ENCODE measurements at regions not wholly inside any gene's neighbourhood (a gene's known extent, or its start where the extent isn't known, plus 50 kb on each side); places are given as distances from the start of the nearest gene placed in this dataset.
A peak's percentile ranks its signal among the peaks of the same experiment; 100 is the strongest.

DNA sequence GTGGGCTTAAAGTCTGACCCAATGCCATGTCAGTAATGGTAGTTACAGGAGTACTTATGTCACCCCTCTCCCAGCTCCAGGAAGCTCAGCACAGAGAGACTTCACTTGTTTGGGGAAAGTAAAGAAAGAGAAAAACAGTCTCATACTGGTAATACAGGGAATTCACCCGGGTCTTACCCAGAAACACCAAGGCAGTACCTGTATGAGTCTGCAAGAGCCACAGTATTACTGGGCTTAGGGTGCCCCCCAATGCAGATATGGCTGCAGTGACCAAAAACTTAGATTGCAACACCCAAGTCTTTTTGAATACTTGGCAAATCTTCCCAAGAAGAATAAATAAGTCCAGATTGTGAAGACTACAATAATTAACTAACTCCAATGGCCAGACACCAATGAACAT, 622.1 kb downstream of the IGSF11 start:
- no peak for DNase-seq

DNA sequence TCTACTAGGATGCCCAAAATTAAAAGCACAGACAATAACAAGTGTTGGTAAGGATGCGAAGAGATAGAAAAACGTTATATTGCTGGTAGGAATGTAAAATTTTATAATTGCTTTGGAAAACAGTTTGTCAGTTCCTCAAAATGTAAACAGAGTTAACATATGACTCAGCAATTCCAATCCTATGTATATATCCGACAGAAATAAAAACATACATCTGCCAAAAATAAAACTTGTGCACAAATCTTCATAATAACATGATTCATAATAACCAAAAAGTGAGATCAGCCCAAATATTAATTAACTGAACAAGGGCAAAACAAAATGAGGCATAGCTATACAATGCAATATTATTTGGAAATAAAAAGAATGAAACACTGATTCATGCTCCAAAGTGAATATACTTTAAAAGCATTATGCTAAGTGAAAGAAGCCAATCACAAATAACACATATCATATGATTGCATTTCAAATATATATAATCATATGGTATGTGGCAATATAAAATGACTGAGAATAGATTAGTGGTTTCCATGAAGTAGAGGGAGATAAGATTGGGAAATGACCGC, 609.3 kb downstream of the IGSF11 start:
- DNase-seq = no peak

DNA sequence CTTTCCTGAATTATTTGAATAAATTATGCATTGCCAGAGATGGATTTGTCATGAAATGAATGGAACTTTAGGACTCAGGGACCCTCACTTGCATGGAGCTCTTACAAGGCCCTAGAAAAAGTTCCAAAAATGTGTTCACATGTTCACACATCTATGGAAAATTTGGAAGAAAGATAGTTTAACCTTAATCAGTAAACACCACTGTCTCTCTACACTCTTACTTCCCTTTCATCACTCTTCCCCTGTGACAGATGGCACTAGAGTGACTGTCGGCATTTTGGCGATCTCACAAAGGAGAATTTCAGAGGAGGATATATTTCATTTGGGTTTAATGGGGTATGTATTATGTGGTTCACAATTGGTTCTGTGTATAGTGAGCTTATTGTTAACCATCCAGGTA, 600.8 kb downstream of the IGSF11 start:
- no peak for DNase-seq

DNA sequence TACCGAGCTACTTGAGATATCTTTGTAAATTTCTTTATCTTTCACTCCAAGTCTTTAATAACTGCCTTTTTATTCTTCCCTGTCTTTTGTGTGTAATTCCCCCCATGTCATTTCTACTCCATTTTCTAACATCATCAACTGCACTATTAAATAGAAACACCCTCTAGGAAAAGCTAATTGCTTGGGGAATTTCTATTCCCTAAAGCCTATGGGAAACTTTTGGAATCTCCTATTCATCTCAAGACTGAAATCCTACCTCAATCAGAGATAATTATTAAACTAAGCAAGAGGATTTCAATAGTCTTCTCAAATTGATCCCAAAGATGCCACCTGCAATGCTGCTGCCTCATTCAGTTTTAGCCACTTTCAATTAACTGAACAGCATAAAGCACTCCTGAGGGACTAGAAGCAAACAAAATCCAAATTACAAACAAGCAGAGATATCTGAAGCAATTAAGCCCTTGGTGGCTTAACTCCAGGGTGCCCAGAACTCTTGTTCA, 598.7 kb downstream of the IGSF11 start:
- no peak for DNase-seq

DNA sequence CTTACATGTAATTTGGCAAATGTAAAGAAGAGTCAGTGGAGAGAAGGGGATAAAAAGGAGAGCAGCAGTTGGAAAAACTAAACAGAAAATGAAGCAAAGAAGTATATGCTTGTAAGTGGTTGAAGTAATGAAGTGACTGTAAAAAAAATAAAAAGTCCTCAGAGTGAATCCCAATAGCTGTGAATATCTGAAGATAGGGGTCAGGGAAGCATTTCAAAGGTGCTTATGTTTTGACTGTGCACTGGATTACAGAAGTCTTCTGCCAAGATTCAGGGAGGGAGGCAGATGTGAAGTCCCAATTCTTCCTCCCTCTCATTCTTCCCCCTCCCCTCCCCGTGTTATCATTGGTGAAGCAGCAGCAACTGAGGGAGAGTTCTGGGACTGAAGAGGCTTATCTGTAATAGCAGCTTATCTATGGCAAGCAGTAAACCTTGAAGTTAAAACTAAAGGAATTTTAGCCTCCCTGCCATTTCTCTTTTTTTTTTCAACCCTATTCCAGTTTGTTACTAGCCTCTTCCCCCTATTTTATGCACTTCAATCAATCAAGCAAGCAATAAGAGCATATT, 597.9 kb downstream of the IGSF11 start:
- no peak for DNase-seq

DNA sequence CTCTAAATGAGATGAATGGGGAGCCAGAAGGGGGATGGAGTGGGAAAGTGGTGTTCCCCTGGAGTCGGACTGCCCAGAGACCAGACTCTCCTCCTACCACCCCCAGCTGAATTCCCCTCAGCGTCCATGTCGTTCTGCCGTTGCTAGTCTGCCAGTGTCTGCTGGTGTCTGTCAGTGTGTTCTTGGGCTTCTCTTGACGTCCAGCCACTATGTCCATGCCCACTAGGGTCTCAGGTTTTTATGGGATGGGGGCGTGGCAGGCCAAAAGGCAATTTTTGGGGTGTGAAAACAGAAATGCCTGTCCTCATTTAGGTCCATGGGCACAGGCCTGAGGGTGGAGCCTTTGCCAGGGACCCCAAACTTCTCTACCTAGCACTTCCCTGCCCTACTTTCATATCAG, 589.6 kb downstream of the IGSF11 start:
- DNase-seq = no peak

DNA sequence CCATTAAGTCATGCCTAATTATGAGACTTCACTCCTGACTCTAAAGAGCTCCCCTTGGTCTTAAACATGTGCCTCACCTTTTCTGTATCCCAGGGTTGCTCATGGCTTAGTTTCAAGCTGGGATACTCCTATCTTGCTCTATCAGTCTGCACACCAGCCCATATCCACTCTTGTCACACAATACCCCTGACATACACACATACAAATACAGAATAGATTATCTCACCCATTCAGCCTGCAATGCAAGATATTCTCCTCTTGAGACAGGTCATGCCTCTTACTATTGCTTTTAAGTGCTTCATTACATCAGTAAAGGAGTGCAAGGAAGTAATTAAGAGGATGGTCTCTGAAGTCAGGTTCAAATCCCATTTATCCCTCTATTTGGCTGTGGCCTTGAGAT, 587.3 kb downstream of the IGSF11 start:
- DNase-seq = no peak

DNA sequence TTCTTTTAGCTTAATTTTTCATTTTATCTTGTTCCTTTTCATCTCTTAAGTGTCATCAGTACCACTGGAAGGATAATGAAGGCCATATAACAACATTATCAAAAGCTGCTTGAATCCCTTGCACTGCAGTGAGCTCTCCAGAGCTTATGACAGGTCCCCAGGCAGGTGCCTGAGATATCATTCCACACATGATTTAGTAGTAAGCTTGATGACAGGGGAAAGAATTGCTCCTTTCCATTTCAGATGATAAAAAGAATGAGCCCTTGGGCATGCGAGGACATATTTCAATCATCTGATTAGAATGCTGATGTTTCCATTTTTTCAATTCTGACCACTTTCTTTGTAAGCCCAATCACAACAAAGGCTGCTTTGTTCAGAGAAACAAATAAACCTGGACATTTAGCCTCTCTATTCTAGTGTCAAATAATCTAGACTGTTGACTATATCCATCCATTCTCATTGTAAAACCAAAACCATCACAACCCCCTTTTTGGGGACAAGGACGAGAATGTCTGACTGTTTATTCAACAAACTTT, 567.8 kb downstream of the IGSF11 start:
- DNase-seq = no peak

DNA sequence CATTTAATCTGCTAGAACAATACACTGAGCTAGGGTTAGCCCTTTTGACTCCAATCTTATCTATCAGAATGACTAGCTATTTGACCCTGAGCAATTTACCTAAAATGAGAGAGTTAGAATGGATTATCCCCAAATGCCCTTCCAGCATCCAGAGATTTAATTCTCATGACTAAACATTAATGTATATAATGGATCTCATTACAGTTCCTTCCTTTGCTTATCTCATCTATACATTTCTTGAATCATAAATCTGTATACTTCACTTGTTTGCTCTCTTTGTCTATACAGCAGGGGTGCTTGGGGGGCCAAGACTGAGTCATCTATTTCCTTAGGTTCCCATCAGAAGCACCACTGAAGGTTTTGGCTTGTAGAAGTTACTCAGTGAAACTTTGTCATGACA, 565.8 kb downstream of the IGSF11 start:
- DNase-seq = no peak

DNA sequence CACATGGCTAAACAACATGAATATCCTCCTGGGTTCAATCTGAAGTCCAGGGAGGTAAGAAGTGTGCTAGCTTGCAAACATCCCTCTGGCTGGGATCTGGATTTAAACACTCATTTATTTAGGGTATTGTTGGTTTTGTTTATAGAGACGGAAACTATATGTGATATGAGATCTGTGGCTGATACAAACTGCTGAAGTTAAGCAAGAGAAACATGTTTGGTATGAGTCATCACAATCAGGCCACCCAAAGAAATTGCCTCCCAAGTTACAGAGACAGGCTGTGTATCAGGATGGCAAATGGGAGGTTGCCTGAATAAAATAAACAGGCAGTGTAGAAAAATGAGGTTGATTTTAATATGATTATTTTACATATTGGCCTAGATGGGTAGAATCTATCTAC, 562.1 kb downstream of the IGSF11 start:
- DNase-seq = no peak

DNA sequence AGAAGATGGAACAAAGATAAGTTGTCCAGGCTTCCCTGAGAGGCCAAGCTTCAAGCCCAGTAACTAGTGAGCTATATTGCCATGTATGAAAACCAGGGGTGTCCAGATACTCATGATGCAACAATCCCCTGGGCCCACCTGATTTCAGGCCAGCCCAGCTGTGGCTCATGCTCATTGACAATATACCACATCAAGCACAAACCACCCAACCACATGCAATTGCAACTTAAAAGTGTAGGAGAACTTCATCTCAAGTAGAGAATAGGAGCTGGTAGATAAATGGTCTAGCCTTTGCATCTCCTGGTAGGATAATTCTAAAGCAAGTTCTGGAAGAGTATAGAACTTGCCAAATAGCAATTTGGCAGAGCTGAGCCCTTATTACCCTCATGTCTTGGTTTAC, 561.3 kb downstream of the IGSF11 start:
- DNase-seq = no peak

DNA sequence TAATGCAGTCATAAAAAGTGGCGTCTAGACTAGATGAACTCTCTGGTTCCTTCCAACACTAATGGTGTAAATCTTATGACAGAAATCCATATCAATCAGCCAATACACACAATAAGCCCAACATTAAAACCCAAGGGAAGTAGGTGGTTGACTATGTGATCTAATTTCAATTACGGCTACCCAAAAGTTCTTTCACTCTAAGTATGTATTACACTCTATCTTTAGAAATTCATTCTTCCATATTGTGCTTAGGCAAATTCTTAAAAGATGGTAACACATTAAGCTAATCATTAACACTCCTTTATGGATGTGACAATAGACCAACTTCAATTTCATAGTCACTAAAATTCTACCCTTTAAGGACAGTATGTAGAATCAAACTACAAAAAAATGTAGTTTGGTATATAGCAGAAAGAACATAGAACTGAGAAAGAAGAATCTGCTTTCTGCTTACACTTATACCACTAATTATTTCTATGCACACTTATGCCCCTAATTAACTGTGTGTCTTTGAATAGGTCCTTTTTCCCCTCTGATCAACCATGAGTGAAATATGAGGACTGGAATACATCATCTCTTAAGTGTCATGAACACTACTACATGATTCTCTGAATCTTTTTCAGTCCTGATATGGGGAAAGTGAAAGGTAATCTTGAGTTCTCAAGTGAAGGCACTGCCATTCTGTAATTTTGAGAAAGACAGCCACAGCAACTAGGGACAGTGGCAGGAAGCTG, 557.6 kb downstream of the IGSF11 start:
- DNase-seq = no peak

DNA sequence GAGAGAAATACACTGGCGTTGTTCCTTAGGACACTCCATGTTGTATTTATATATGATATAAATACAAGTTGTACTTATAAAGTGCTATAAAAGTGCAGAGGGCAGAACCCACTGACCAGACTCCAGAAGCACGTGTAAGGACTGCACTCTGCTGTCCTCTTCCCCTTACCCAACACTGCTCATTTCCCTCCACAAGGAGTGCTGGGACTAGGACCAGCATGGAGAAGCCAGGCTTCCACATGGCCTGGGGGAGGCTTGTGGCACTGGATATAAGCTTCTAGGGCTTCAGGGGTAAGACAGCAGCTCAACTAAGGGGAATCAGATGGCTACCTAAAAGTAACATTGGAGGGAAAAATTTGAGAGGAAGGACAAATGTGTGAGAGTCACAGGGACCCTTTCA, 556.9 kb downstream of the IGSF11 start:
- DNase-seq = no peak

DNA sequence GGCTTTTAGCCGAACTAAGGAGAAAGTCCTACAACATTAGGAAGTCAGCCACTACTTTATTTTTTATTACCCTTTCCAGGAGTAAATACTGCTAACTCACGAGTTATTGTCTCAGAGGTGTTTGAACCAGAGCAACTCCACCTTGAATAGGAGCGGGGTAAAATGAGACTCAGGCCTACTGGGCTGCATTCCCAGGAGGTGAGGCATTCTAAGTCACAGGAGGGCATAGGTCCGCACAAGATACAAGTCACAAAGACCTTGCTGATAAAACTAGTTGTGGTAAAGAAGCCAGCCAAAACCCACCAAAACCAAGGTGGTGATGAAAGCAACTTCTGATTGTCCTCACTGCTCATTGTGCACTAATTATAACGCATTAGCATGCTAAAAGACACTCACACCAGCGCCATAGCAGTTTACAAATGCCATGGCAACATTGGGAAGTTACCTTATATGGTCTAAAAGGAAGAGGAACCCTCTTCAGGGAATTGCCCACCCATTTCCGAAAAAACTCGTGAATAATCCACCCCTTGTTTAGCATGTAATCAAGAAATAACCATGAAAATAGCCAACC, 555.9 kb downstream of the IGSF11 start:
- DNase-seq = no peak

DNA sequence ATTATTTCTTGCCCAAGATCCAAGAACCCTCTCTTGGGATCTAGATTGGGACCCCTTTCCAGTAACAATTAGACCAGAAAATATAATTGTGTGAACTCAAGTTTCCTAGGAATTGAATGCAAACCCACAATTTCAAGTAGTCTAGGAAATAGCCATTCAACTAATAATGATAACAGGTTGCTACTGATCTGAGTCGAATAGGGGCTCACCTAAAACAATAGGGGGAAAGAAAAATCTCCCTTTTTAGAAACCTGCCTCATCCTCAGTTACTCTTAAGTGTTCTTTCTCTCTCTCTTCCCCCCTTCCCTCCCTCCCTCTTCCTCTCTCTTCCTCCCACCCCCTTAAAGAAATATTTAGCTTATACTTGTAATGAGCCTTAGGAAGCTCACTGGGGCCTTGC, 555.3 kb downstream of the IGSF11 start:
- DNase-seq = no peak

DNA sequence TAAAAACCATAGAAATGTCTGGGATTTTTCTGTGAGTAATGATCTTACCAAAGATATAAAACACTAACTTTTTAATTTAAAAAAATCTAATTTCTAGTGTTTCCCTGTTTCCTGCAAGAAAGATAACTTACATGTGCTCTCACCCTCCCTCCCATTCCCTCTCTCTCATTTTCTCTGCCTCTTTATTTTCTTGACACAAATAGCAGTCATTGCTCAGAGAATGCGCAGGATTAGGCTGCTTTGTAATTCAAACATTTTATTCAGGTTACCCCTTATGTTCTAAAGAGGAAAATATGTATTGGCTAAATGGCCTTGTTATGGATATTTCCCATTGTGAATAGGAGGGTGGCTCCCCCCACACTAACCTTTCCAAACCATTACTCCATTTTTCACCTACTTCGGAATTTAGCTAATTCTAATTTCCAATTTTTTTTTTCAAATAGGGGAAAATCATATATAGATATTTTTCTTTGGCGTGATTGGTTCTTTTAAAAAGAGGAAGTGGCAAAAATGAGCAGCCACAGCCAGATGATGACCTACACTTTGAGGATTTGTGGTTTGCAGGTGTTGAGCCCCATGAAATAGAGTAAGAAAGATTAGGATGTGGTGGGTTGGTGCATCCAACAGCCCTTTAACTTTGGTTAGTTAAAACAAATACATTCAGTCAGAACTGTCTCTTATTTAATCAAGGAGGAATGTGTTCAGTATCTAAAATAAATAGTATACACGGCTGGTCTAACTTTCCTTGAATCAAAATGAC, 554.4 kb downstream of the IGSF11 start:
- no peak for DNase-seq

DNA sequence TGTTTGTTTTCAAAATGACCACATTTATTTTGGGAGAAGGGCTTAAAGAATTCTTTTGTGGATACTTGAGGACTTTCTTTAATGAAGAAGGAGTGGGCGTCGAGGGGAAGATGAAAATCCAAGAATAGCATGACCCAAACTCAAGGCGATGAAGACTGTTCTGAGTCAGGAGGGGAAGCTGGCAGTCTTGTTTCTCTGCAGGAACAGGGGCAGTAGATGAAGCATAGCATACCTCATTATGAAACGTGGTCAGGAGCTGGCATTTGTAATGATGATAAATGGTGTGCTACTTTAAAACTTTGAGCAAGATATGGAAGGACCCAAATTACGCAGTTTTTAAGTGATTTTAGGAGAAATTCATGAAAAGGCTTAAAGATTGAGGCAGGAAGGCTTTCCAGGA, 549.0 kb downstream of the IGSF11 start:
- no peak for DNase-seq

DNA sequence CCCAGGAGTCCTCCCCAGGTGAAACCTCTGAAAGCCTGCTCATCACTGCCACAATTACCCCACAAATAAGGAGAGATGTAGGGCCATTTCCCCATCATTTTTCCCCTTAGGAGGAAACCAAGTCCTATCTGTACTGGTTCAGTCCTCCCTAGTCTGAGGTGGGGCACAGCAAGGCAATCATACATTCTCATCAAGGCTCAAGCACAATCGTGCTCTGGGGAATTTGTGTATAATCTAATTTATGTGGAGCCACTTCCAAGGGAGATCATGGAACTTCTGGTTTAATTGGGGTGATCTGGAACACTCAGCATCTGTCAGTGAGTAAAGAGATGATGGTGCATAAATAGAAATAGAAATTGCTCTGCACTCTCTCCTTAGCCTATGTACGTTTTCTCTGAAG, 546.9 kb downstream of the IGSF11 start:
- no peak for DNase-seq

DNA sequence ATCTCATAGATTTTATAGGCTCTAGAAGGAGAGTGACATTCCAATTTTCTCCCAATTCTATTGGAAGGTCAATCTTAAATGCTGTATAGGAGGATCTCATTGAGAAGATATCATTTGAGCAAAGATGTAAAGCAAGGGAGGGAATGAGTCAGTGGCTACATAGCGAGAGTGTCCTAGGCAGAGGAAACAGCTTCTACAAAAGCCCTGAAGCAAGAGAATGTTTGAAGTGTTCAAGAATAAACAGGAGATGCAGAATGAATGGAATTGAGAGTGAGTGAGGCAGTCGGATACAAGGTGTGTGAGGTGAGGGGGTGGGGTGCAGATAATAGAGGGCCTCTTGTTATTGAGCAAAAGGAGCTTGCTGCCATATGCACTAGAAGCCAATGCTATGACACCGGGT, 545.9 kb downstream of the IGSF11 start:
- no peak for DNase-seq

DNA sequence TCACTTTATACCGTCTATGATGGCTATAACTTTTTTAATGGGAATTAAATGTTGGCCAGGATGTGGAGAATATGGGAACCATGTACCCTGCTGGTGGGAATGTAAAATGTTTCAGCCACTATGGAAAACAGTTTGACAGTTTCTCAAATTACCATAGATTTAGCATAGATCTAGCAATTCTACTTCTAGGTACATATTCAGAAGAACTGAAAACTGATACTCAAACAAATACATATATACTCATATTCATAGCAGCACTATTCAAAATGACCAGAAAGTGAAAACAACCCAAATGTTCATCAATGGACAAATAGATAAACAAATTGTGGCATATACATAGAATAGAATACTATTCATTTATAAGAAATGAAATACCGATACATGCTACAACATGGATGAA, 539.4 kb downstream of the IGSF11 start:
- no peak for DNase-seq

DNA sequence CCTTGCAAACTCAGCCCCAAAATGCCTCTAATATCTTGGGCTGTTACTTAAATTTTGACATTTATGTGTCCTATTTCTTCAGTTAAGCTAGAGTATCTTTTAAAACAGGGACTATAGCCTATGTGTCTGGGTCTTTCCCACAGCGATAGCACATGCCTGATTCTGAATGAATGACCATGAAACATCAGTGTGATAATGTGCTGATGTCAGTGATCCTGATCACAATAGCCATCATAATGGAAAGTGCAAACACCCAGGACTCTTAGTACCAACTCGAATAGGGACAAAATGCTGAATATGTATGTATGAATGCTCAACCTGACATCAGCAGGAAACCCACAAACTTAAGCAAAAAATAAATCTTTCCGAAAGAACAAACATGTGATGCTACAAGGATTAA, 537.4 kb downstream of the IGSF11 start:
- no peak for DNase-seq

DNA sequence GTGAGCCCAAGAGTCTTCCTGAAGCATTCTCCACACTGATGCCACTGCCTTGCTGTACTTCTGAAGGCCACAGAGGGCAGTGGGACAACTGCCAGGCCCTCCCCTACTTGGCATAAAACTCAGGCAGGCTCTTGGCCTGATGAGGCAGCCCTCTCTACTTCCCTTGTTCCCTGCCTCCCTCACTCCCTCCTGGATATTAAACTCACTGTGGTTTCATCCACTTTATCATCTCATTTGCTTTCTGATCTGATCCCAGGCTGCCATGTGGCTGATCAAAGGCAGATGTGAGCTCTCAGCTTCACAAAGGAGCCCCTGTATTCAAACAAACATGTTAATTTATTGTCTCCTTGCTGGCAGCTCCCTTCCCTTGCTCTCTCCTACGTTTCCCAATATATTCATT, 533.5 kb downstream of the IGSF11 start:
- peak; percentile 24 for DNase-seq

DNA sequence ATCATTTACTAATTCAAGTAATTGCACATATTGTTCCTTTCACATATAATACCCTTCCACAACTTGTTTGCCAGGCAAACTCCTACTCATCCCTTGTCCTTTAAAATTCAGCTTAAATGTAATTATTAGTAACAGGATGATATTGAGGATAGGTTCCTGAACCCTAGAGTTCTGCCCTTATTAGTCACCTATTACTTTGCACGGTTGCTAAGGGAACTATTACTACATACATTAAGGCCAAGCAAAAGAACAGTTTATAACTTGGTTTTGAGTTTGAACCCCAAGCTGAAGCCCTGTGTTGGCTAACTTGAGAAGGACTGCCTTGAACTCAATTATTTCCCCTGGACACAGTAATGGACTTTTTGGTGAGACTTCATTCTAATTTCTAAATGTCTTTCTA, 529.7 kb downstream of the IGSF11 start:
- no peak for DNase-seq
